ENCODE measurements at regions not wholly inside any gene's neighbourhood (a gene's known extent, or its start where the extent isn't known, plus 50 kb on each side); places are given as distances from the start of the nearest gene placed in this dataset.

GRCh38 chr5:173441053-173441628, 112.9 kb upstream of the STC2 start:
- no peak for TF ChIP-seq FOXA1 (IDR thresholded peaks at IDR 0.05)
- no peak for TF ChIP-seq HDGF (IDR thresholded peaks at IDR 0.05; ENCODE audit: borderline replicate concordance)
- TF ChIP-seq SP1 (IDR thresholded peaks at IDR 0.05) = no peak

All from HEK293T (cell line).